Peyer's patch (tissue), 4 donors: ENCODE measurements at regions not wholly inside any gene's neighbourhood (a gene's known extent, or its start where the extent isn't known, plus 50 kb on each side); places are given as distances from the start of the nearest gene placed in this dataset.

Experiments
- DNase-seq, 3 donors: peaks; one replicate each; pipeline ENCODE4 v3.0.0-alpha.2; 2017 to 2019
- H3K27ac ChIP-seq, 4 donors: fragments of 200-600 bp; sonication (generic); one replicate each; pipeline ENCODE4 v1.5.1; 2016 to 2019
- H3K27me3 ChIP-seq, 2 donors: fragments of 200-600 bp; sonication (generic); one replicate each; pipeline ENCODE4 v1.5.1; 2019
- H3K36me3 ChIP-seq, 3 donors: fragments of 200-600 bp; sonication (generic); one replicate each; pipeline ENCODE4 v1.5.1; 2016 to 2019
- H3K4me1 ChIP-seq, 4 donors: fragments of 200-600 bp; sonication (generic); one replicate each; pipeline ENCODE4 v1.5.1; 2016 to 2019
- H3K4me3 ChIP-seq, 4 donors: fragments of 200-600 bp; sonication (generic); 1 replicate in 3 of 4; 2 replicates in 1 of 4; pipeline ENCODE4 v1.5.1; 2016 to 2019; ENCODE audit warnings: mild to moderate bottlenecking in 1 of 4
- H3K9me3 ChIP-seq, 4 donors: fragments of 200-600 bp; sonication (generic); one replicate each; pipeline ENCODE4 v1.5.1; 2016 to 2019; ENCODE audit warnings: mild to moderate bottlenecking in 1 of 4
- CTCF ChIP-seq, 6 experiments: fragments of 450-650 bp in 4 of 6; fragments of 200-600 bp in 2 of 6; sonication (generic) in 1 of 6; IDR thresholded peaks; one replicate each; pipeline ENCODE4 v1.5.1; 2017 to 2019; ENCODE audit warnings: antibody characterized with exemption in 6 of 6, mild to moderate bottlenecking in 3 of 6, moderate library complexity in 1 of 6
- POLR2A ChIP-seq, 2 donors: fragments of 450-650 bp; IDR thresholded peaks; one replicate each; pipeline ENCODE4 v1.5.1; 2017; ENCODE audit warnings: antibody characterized with exemption in 2 of 2, mild to moderate bottlenecking in 2 of 2, moderate library complexity in 2 of 2

GRCh38 chr15:97425596-97425995, 534.9 kb upstream of the ARRDC4 start:
- Histone ChIP-seq H3K27me3 (no peaks in the 10 kb centered on the region), H3K9me3 (no peaks in the 10 kb centered on the region), H3K4me3 (no peak overlapping the region), H3K27ac (no peak overlapping the region), H3K36me3 (no peaks in the 10 kb centered on the region), H3K4me1 (no peaks in the 10 kb centered on the region)
- DNase-seq, result no peak
- TF ChIP-seq POLR2A (IDR thresholded peaks at IDR 0.05), result no peak
- no peak for TF ChIP-seq CTCF (IDR thresholded peaks at IDR 0.05)

GRCh38 chr15:97443101-97443500, 517.4 kb upstream of the ARRDC4 start:
- no peak overlapping the region for H3K27ac ChIP-seq
- no peaks in the 10 kb centered on the region for H3K4me1 ChIP-seq
- no peaks in the 10 kb centered on the region for H3K36me3 ChIP-seq
- H3K9me3 ChIP-seq, result no peaks in the 10 kb centered on the region
- no peak for DNase-seq
- H3K4me3 ChIP-seq, result no peak overlapping the region
- TF ChIP-seq POLR2A (IDR thresholded peaks at IDR 0.05) (no peak), CTCF (IDR thresholded peaks at IDR 0.05) (no peak)
- no peaks in the 10 kb centered on the region for H3K27me3 ChIP-seq

- Histone ChIP-seq H3K27me3 (no peaks in the 10 kb centered on the region), H3K4me3 (no peak overlapping the region), H3K27ac (no peak overlapping the region), H3K4me1 (no peaks in the 10 kb centered on the region), H3K36me3 (no peaks in the 10 kb centered on the region), H3K9me3 (no peaks in the 10 kb centered on the region)
- DNase-seq, result no peak
- no peak for TF ChIP-seq CTCF (IDR thresholded peaks at IDR 0.05)
- no peak for TF ChIP-seq POLR2A (IDR thresholded peaks at IDR 0.05)
Measured at GRCh38 chr15:97446138-97446537, 514.4 kb upstream of the ARRDC4 start.

- Histone ChIP-seq H3K27ac (no peak overlapping the region), H3K4me1 (no peaks in the 10 kb centered on the region), H3K4me3 (no peak overlapping the region), H3K36me3 (no peaks in the 10 kb centered on the region), H3K9me3 (no peaks in the 10 kb centered on the region), H3K27me3 (no peaks in the 10 kb centered on the region)
- no peak for TF ChIP-seq POLR2A (IDR thresholded peaks at IDR 0.05)
- TF ChIP-seq CTCF (IDR thresholded peaks at IDR 0.05), result no peak
- DNase-seq, result no peak
Measured at GRCh38 chr15:97456521-97457202, 503.8 kb upstream of the ARRDC4 start.

- no peaks in the 10 kb centered on the region for H3K36me3 ChIP-seq
- H3K4me3 ChIP-seq, result no peak overlapping the region
- no peaks in the 10 kb centered on the region for H3K4me1 ChIP-seq
- H3K27me3 ChIP-seq, result no peaks in the 10 kb centered on the region
- no peak overlapping the region for H3K27ac ChIP-seq
- no peak for TF ChIP-seq POLR2A (IDR thresholded peaks at IDR 0.05)
- no peak for TF ChIP-seq CTCF (IDR thresholded peaks at IDR 0.05)
- H3K9me3 ChIP-seq, result no peaks in the 10 kb centered on the region
- DNase-seq, result no peak
Measured at GRCh38 chr15:97457203-97457847, 503.2 kb upstream of the ARRDC4 start.
